Activated effector memory CD4-positive, alpha-beta T cell treated with Interleukin-2 at 50 U/mL for 16 hours (primary cell): ENCODE measurements at regions not wholly inside any gene's neighbourhood (a gene's known extent, or its start where the extent isn't known, plus 50 kb on each side); places are given as distances from the start of the nearest gene placed in this dataset.

Experiments
- DNase-seq: peaks from one replicate; pipeline ENCODE4 v3.0.0-alpha.2; 2020

DNA sequence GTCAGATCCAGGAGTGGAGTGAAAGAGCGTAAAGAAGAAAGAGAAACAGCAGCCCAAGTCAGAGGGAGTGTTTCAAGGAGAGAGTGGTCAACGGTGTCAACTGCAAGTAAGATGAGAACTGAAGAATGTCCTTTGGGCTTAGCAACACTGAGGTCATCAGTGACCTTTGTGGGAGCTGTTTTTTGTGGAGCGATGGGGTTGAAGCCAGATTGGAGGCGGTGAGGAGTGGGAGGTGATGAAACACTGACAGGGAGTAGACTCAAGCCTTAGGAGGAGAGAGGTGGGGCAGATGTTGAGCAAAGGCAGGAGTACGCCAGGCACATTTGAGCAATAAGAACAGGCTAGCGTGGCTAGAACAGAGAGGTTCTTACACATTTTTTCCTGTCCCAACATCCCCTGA is 103.7 kb upstream of the GNAO1 start:
- no peak for DNase-seq

DNA sequence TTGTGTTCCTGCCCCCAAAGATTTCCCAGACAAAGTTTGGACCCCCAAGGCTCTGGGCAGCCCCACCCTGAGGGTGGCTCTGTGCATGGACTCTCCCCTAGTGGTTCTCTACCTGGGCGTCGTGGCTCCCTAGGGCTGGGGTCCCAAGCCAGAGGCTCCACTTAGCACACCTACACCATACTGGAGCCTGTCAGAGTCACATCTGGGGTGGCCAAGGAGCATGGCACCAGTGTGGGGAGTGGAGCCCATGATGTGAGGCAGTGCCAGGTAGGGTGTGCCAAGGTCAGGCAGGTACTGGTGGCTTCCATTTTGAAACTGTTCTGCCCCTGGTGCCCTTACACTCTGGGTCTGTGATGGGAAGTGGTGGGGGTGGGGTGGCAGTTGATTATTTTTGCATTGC is 109.9 kb upstream of the GNAO1 start:
- no peak for DNase-seq

DNA sequence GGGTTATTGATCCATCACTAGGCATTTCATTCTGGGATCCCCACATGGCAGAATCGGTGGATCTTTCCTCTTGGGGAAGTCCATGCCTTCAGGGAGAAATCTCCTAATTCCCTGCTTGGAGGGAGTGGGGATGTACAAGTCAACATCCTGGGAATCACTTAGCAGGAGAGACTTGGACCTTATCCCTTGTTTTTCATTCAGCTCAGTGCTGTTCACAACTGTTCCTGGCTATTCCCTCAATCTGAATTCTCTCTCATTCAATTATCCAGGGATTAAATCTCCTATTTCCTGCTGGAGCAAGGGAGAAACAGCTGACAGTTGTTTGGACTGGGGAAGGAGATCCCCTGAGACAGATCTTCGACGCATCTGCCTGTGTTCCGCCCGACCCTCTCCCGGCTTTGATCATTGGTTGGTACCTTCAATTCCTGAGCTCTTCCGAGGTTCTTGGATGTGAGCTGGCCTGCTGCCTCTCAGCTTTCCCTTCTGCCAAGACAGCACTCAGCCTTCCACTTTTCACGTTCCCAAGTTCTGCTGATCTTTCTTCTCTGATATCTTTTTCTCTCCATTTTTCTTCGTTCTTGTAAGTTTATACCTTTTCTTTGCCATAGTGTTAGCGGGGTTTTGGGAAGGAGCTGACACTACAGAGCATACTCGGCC is 115.4 kb upstream of the GNAO1 start:
- no peak for DNase-seq

DNA sequence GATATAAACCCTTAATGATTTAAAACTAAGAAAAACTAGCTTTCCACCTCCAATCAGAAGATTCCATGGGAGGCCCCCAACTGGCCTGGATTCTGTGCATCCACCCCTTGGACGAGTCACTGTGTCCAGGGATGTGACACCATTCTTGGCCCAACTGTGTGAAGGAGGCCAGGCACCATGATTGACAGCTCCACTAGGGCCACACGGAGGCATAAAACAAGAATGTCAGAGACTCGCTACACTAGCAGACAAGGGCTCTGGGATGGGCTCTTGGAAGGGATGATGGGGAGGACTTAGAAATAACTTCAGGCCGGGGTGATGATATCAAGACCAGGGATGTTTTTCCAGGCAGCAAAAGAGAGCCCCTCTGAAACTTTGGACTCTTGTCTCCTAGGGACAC is 117.8 kb upstream of the GNAO1 start:
- no peak for DNase-seq

DNA sequence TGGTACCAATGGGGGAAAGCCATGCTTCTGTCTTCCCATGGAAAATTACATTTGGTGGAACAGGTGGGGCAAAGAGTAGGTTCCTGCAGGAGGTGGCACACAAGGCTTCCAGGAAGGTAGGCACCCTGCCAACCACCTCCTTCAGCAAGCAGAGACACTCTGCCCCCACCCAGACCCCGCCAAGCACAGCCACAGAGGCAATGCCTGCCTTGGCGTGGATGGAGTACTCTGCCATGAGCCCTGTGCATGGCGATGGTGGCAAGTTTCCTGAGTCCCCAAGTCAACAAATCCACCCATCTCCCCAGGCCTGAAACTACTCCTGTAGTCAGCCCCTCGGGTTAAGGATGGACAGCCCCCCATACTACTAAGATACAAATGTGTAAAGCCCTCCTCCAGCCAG is 119.2 kb upstream of the GNAO1 start:
- DNase-seq = no peak

DNA sequence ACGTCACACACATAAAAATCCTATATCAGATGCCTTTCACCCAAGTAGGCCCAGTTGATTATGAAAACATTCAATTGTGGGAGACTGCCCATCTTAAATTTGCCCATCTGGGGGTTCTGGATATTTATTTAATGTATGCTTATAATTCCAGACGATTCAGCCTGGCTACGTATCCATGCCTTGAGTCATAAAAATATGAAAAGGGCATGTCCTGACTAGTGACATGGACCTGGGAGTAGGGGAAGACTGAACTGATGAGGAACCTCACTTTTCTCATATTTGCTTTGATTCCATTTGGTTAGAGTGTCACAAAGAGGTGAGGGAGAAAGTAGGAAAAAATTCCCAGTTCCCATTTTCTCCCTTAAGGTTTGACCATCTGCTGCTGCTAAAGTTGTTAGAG is 122.5 kb upstream of the GNAO1 start:
- DNase-seq = no peak

DNA sequence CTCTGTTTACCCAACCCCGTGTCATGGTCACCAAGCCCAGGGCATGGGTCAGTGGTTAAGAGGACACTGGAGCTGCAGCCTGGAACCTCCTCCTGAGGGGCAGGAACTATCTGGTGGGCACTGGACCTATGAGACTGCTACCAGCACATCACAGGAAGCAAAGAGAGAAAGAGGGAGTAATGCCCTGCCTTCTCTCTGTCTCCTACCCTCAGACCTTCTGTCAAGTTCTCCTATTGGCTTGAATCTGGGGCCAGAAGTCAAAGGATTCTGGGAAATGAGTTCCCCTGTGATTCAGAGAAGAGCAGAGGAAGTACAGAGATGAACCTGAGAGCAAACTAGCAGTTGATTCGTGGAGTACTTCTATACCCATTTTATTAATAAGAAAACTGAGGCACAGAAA is 123.0 kb upstream of the GNAO1 start:
- no peak for DNase-seq

DNA sequence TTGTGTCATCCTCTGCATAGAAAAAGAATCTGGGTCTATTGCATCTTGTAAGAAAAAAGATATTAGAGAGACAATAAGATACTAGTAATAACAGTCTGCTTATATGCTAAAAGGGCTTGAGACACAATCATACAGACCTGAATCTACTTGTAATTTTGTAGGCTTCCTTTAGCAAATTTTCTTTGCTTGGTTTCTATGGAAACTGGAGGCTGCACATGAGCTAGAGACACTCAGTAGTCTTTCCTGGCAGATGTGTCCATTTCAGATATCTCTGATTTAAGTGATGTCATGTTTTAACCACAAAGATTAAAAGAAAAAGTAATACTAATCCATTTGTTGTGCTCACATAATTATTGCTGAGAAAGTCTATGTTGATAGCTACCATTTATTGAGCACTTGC is 123.9 kb upstream of the GNAO1 start:
- DNase-seq = no peak

DNA sequence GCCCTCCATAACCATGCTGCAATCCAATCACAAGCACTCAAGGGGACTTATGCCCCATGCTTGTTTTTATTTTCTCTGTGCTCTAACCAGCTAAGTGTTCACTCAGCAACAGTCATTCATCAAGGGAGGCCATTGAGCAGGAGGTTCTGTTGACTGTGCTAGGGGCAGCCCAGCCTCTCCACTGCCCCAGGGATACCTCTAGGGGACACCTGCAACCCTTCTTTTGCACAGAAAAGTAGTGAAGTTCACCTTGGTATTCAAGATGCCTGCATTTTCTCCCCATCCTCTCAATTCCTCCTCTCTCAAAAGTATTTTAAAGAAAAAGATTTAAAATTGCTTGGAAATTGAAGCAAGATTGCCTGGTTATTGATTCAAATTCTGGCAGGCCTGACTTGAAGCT is 124.7 kb upstream of the GNAO1 start:
- no peak for DNase-seq

DNA sequence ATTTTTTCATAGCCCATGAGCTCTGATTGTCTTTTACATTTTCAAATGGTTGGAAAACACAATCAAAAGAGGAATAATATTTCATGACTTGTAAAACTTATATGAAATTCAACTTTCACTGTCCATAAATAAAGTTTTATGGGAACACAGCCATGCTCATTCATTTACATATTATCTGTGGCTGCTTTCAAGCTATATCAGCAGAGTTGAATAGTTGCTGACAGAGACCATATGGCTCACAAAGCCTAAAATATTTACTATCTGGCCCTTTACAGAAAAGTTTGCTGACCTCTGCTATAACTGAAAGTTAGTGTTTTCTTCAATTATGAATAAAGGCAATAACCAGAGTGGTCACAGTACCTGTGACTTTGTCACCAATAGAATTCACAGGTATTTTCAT is 128.2 kb upstream of the GNAO1 start:
- no peak for DNase-seq

DNA sequence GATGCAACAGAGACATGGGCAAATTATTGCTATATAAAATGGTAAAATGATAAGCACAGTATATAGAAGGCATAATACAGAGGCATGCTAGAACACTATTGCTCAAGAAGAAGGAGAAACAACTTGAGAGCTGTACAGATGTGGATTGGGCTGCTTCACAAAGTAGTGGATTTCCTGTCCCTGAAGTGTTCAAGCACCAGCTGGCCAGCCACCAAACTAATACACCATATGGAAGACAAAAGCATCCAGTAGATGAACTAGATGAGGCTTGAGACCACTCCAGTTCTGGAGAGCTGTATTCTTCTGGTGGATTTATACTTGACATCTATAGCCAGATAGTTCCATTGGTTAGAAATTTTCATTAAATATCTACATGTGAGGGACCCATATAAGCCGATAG is 134.1 kb upstream of the GNAO1 start:
- no peak for DNase-seq

DNA sequence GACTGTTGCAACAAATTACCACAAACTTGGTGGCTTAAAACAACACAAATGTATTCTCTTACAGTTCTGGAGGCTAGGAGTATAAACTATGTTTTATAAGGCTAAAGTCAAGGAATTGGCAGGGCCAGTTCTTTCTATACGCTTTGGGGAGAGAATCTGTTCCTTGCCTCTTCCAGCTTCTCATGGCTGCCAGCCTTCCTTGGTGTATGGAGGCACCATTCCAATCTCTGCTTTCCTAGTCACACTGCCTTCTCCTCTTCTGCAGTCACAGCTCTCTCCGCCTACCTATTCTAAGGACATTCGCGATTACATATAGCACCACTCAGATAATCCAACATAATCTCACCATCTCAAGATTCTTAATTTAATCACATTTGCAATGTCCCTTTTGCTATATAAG is 140.4 kb upstream of the GNAO1 start:
- no peak for DNase-seq

DNA sequence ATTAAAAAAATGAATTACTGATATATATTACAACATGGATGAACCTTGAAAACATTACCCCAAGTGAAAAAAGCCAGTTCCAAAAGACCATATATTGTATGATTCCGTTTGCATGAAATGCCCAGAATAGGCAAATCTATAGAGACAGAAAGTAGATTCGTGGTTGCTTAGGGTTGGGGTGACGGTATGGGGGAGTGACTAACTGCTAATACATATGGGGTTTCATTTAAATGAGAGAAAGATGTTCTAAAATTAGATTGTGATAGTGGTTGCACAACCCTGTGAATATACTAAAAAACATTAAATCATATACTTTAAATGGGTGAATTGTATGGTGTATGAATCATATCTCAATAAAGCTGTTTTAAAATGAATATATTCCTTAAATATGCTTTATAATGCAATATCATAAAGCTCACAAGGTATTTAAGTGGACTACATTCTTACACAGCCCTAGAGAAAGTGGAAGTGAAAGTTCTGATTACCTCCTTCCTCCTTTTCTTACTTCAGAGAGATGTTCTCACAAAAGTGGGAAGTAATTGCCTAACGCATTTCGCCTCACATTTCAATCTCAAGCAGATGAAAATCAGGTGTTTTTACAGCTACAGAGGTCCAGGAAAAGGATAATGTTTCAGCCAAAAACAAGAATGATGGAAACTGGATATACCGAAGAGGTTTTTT is 142.7 kb upstream of the GNAO1 start:
- no peak for DNase-seq

DNA sequence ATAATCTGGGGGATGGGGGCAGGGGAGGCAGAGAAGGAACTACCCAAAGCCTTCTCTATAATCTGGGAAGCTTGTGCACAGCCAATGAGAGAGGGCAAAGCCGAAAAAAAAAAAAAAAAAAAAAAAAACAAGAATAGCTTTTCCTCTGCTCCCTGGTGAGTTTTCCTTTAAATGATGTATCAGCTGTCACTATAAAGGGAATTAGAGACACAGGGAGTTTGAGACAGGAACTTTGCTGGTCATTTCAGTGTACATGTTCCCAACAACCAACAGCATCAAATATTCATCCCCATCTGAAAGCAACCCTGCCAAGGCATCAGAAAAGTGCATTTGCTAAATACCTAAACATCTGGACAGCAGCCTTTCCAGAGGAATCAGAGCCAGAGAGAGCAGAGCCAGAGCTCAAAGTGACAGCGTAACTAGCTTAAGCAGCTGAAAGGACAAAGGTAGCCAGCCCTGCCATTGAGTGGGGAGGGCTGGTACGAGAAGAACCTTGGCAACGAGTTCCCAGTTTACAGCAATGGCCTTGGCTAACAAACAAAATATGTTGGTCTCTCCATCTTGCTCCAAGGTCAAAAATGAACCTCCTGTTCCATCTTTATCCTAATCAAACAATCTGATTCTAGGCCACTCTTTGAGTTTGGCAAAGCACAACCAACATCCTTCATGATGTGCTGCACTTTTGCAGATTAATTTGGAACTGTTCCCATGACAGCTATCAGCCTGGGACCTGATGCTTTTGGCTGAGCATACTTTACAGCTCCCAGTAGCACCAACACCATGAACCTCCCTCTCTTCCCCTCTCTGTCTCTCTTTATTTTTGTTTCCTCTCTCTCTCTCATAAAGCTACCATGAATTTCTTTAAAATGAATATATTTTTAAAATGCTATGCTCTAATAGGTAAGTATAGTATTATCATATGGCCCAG is 143.7 kb upstream of the GNAO1 start:
- DNase-seq = no peak

DNA sequence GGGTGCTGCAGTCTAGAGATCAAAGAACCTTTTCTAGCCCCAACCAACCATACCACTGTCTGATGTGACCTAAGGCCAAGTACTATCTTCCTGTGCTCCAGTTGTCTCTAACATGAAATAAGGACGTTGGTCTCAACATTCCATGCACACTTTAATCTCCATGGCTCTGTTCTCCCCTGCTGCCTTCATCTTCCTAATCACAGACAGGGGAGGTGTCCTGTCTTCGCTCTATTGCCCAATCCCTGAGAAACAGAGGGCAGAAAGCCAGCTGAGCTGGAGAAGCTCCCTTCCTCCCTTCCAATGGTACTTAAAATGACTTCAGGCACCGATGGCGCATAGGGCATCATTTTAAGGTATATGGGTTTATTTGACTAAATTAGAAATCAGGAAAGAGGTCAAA is 148.9 kb upstream of the GNAO1 start:
- DNase-seq = no peak

DNA sequence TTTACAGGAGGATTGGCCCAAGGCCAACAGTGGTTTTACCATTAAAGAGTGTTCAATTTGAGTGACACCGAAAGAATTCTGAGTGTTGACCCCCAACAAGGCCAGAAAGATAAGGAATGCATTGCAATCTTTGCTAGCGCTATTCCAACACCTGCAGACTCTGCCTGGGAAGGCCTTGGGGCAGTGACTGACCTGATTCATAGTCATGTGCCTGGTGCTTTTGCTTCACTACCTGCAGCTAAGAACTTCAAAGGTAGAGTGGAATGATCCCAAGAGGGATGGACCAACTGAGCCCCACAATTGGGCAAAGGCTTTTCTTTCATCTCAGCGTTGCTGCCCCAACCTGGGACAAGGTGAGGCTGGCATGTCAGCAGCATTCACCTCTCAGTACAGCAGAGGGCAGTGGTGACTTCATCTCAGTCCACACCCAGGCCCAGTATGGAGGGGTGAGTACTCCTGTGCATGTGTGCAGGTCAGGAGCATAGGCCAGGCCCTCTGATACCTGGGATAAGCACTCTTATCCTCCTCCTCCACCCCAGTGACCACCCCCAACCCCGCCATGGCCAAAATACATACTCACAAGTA is 149.6 kb upstream of the GNAO1 start:
- peak; percentile 11 for DNase-seq

DNA sequence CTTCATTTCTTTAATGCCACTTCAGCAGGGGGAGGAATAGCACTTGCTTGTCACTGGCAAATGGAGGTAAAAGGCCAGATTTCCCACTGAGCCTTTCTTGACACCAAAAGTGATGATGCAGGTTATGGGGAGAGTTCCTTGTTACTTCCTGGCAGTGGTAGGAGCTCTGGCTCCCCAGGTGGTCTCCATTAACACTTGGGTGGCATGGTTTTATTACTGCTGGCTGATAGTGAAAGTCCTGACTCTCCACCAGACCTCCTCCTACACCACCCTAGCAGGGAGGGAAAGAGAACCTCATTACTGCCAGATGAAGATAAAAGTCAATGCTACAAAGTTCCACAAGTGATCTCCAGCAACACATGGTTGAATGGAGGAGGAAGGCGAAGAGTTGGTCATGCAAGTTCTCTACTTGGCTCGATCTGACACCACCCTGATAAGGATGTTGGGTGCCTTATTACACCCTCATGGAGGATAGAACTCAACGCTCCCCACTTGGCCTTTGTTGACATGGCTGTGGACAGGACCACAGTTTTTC is 152.7 kb upstream of the GNAO1 start:
- DNase-seq = no peak

DNA sequence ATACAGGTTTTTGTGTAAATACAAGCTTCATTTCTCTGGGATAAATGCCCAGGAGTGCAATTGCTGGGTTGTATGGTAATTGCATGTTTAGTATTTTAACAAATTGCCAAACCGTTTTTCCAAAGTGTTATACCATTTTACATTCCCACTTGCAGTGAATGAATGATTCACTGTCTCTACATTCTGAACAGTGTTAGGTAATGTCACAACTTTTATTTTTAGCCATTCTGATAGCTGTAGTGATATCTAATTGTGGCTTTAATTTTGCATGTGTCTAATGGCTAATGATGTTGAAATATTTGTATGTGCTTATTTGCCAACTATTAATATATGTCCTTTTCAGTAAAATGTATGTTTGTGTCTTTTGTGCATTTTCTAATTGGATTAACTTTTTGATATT is 156.9 kb upstream of the CES5A start:
- DNase-seq = no peak

DNA sequence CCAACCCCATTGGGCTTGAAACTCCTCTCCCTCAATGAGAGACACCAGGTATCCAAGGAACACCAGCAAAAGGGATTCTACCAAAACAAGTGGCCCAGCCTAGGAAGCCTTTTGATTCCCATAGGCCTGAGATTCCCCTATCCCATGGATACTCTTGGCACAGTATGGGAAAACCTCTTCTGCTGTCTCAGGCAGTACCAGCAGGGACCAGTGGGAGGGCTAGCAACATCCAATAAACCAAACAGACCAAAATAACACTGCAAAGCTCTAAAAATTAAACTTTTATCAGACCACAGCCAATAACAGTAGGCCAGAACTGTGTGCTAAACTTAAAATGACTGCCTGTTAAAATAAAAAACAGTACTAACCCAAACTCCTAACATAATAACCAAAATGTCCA is 153.9 kb upstream of the CES5A start:
- no peak for DNase-seq

DNA sequence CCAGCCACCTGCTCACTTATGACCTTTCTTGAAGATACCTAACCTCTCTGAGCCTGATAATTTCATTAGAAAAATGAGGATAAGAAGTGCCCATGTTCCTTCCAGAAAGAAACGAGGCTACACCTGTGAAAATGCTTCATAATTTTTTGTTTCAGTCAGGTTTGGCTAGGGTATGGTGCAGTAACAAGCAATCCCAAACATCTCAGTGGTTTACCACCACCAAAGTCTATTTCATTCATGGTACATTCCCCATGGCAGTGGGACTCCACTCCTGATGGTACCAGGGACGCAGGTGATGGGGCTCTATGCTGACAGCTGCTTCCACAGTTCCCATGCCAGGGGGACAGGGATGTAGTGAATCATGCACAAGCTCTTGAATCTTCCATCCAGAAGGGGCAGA is 147.6 kb upstream of the CES5A start:
- no peak for DNase-seq

DNA sequence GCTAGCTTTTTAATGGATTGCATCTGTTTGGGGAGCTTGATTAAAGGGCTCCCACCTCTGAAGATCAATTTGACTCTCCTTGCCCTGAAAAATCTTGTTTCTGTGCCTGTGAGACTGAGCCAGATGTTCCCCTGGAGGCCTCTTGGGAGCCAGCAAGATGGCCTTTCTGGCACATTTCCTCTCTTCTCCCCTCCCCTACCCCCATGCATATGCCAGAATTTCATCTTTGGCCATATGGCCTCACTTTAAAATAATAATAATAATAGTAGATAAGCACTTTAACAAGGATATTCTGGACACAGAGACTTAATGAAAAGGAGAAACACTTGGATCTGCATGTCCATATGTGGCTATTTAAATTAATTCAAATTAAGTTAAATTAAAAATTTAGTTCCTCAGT is 144.1 kb upstream of the CES5A start:
- no peak for DNase-seq

DNA sequence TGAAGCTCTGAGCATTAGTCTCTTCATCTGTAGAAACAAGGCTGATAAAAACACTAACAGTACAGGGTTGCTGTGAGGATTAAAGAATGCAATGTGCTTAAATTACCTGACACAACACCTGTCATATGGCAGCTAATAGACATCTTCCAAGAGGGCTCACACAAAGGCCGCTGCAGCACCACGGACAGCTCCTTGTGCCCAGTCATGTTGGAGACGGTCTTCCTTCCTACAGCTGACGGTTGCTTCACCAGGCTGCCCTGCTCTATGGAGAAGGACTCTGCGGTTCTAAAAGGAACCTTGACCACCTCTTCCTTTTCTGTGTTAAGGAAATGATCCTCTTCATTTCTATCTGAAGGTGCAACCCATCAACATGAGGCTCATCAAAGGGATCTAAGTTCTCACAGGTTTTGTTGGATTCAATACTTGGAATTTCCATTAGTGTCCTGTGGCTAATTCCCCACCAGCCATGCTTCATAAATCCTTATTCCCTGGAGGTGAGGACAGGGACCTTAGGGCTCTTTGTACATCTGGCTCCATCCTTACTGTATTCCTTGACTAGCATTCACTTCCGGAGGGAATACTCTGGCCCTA is 138.9 kb upstream of the CES5A start:
- DNase-seq = peak; percentile 15

DNA sequence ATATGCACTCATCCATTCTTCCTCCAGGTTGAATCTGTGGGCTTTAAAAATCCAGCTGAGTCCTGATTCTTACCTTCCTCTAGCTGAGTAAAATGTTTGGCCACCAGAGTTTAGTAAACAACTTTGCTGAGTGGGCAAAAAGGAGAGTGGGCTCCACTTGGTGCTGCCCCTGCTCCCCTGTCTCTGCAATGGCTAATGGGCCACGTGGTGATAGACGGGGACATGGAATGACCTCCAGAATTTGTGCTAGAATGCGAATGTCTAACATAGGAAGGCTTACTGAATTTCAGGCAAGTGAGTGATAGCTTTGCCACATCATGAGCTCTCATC is 137.3 kb upstream of the CES5A start:
- no peak for DNase-seq
